ENCODE measurements at regions not wholly inside any gene's neighbourhood (a gene's known extent, or its start where the extent isn't known, plus 50 kb on each side); places are given as distances from the start of the nearest gene placed in this dataset.
"Not testable (repeated sequence)": the region's sequence is repeated elsewhere in the genome, so short reads cannot be mapped to it uniquely, and the experiment has no call there.

DNA sequence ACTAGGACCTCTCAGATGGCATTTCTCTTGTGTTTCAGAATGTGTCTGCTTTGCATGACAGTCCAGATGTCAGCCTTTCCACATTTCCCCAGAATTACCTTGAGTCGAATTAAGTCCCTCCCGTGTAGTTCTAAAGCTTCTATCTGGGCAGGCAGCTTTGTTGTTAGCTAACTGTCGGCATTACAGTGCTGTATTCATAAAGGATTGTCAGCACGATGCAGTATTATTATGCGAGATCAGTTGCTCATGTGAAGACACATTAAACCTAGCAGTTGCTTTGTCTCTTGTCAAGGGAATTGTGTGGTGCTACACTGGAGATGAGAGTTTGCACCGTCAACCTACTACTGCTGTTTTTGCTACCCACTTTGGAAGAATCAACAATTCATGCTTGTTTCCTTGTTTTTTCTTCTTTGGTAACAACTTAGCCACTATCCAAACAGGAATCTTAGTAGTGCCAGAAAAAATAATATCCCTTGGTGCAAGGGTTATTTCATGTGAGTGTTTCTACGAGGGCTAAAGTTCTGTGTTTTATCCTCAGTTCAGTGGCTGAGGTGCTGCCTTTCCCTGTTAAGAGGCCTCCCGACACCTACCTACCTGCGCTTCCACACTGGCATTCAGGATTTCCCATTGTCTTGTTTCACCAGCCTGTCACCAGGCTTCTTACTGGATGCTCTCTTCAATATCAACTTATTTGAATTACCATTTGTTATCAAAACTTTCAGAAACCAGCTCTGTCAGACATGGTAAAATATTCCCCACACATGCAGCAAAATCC lies 297.9 kb upstream of the G2E3 start:
- no peak for DNase-seq (ENCODE audit: low read depth in 2 of 2)

DNA sequence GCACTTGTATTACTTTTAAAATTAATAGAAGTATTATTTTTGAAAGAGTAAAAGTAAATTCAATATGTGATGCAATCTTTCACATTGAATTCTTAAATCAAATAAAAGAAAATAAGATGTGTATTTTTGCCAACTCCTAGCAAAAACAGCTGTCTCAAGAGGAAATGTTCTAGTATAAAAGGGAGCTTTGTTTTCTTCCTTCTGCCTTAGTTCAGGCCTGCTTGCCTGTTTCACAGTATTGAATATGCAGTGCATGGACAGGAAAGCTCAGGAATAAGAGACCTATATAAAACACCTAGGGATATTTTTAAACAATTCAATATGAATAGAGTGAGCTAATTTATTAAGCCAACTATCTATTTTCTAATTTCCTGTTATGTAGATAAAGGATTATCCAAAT lies 294.8 kb upstream of the G2E3 start:
- DNase-seq (ENCODE audit: low read depth in 2 of 2): no peak

DNA sequence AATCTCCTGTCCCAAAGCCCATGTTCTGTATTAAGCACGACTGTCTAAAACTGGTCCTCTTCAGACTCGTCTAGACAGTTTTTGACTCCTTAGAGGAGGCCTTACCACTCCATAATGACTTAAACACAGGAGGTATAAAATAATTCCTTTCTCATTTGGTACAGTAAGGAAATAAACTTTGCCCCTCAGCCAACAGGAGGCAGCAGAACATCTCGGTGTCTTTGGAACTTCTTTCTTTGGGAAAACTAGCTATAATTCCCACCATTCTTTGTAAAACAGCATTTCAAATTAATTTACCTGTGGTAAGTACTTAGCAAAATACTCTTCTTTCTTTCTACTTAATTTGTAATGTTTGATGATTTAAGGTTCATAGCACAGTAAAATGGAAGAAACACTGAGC lies 292.7 kb upstream of the G2E3 start:
- DNase-seq (ENCODE audit: low read depth in 2 of 2): no peak

DNA sequence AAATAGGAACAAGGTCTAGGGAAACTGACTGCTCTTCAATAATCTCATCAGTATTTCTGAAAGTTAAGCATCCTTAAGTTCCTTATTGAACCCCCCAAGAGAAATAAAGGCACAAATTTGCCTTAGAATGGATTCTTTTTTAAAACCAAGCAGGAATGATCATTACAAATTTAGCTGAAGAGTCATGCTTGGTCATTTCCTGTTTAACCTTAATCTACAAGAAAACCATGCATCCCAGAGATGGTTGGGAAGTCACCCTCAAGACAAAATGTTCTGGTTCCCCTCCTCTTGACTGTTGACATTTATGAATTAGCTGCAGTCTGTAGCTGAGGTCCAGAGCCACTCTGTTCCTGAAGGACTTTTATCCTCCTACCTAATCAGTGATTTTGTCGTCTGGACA lies 291.8 kb upstream of the G2E3 start:
- no peak for DNase-seq (ENCODE audit: low read depth in 2 of 2)

DNA sequence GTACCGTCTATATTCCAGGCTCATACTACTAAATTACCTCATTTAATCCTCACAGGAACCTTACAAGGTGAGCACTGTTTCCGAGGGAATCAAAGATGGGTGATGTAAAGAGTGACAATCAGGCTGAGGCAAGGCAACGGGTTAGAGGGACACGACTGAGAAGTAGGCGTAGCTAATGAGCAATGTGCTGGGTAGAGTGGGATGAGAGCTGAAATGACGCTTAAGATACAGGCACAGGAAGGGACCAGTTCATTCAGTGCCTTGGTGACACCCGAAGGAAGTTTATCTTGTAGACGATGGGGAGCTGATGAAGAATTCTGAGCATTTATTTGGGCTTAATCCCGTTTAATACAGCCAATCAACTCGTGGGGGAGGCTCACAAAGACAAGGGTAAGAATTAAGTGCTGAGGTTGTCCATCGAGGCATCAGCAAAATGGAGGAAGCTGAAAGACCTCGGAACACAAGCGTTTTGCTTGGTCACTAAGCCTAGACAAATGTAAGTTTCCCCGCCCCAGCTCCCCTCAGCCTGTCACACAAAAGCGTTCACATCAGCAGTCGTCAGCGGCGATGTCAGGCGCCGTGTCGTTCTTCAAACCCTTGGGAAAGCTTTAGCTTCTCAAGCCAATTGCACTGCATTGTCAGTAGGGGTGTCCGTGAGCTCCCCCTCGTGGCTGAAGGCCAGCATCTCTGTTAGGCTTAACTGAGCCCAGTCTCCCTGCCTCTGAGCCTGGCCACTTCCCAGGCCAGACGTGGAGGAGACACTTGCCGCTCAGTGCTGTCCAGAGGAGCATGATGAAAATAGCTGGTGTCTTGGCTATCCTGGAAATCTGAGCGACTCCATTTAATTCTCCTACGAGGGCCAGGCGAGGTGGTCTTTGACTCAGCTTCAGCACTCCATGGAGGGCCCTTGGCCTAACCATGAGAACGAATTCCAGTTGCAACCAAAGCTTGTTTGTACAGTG lies 288.5 kb upstream of the G2E3 start:
- peak; percentile 13 to 66 for DNase-seq (ENCODE audit: low read depth in 2 of 2)

DNA sequence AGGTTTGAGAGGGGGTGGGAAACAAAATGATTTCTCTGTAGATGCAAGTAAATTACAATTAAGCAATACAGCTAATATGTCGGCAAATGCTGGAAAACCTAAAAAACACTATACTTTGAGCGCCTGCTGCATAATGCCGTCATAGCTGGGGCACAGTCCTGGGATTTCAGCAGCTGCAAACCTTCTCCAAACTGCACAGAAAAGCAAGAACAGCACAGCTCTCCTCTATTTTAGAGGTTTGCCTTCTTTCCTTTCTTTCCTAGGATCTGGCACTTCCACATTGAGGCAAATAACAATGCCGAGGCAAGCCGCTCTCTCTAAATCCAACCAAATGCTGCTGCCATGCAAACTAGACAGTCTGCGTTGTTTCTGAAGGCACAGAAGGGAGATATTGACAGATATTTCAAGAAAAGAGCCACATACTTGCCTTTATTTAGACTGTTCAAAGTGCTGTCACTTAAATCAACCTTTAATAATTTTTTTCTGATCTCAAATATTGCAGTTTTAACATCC lies 287.1 kb upstream of the G2E3 start:
- no peak for DNase-seq (ENCODE audit: low read depth in 2 of 2)

DNA sequence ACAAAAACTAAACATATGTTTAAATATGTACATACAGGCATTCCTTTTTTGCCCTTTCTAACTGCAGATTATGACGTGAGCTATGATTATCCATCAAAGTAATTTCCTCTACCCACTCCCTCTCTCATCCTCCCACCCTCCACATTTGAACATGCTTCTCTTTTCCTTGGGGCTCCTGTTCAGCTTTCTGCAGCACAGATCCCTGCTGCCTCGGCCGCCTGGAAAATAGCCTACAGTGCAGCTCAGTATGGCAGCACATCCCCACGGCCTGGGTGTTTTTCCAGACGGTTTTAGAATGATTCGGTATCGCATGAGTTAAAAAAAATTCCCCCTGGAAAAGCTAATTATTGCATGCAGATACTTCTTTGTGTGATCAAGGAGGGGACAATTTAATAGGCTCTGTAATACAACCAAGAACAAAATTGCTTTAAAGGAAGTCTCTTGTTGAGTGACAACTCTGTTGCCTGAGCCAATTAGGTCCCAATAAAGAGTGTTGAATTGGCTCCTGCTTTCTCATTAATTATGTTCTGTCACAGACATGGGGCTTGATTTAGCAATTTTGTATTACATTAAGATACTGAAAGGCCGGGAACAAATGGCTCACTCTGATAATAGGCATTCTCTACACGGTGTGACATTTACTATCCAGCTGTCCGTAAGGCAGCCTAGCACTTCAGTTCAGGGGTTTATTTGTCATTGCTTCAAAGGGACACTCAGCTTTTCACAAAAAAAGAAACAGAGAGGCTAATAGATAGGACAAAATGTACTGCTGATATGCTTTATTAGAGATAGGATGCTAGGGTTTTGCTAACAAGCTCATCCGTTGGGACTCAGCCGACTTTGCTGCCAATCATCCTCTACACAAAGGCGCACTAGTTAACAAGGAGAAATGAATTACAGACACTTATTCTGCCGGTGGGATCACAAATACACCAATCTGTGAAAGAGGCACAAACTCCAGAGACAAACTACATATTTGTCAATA lies 285.8 kb upstream of the G2E3 start:
- no peak for DNase-seq (ENCODE audit: low read depth in 2 of 2)

DNA sequence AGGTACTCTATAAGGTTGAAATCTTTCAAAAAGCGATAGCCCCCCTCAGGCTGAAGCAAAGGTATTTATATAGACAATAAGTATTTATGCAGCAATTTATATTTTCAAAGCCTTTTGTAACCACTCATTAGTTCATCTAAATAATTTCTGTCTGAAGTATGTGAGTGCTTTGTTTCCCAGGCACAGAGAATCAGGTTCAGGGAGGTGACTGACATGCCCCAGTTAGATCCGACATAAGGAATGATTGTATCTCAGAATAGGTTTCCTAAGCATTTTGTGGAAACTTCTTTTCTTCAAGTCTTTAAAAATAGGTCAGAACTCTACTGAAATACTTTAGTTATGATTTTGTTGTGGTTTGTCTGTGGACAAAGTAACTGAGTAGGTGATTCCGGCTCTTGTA lies 283.4 kb upstream of the G2E3 start:
- DNase-seq (ENCODE audit: low read depth in 2 of 2): no peak

DNA sequence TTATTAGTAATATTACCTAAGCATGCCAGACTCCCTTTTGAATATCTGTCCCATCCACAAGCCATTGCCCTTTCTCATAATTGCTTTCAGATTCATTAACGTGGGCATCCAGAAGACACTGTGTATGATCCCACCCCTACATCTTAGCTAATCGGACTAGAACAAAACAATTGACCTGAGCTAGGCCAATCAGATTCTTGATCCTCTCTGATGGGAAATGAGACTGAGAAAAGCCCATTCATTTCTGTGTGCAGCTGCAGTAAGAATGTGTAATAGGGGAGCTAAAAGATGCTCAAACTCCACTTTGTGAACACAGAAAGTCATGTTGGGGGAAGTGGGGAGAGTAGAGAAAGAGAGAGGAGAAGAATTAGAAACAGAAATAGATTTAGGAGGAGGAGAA lies 281.7 kb upstream of the G2E3 start:
- DNase-seq (ENCODE audit: low read depth in 2 of 2): no peak

DNA sequence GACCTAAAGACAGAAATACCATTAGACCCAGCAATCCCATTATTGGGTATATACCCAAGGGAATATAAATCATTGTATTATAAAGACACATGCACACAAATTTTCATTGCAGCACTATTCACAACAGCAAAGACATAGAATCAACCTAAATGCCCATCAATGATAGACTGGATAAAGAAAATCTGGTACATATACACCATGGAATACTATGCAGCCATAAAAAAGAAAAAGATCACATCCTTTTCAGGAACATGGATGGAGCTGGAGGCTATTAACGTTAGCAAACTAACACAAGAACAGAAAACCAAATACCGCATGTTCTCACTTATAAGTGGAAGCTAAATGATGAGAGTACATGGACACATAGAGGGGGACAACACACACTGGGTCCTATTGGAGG lies 280.1 kb upstream of the G2E3 start:
- not testable (repeated sequence) for DNase-seq (ENCODE audit: low read depth in 2 of 2)

DNA sequence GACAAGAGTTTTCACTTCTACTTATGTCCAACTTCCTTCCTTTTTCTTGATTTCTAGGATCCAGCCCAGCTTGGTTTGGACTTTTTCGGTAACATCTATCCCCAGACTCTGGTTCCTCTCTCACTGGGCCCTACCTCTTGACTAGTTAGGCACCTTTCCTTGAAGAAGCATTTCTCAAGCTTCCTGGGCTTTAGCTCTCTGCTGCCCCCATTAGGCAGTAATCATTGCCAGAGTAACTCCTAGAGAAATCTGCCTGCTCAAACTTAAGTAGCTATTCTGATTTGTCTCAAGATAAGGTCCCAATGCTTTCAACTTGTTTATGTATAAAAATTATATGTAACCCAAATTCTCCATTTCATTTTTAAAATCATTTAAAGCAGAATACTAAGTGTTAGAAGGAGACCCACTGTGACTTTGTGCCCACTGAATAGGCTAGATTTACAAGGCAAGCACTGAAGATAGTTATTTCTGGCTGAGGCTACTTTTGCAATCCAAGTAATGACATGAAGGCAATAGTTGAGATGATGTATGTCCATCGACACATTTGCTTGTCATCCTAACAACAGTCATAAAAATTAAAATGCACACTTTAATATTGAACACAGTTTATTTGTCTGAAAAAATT lies 275.0 kb upstream of the G2E3 start:
- DNase-seq (ENCODE audit: low read depth in 2 of 2): peak; percentile 3 to 6

DNA sequence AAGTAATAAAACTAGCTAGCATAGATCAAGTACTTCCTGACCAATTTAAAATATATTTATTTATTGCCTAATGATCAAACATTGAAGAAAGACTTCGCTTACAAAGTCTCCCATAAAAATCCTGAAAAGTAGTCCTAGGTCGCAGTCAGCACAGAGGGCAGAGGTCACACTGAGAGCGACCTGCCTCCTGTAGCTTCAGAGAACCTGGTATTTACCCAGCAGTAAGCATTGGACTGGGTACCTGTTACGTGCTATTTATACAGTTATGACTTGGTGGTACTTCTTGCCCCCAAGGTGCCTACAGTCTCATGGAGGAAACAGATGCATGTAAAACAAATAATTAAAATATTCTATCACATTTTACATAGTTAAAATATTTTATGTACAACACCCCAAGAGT lies 274.1 kb upstream of the G2E3 start:
- no peak for DNase-seq (ENCODE audit: low read depth in 2 of 2)

DNA sequence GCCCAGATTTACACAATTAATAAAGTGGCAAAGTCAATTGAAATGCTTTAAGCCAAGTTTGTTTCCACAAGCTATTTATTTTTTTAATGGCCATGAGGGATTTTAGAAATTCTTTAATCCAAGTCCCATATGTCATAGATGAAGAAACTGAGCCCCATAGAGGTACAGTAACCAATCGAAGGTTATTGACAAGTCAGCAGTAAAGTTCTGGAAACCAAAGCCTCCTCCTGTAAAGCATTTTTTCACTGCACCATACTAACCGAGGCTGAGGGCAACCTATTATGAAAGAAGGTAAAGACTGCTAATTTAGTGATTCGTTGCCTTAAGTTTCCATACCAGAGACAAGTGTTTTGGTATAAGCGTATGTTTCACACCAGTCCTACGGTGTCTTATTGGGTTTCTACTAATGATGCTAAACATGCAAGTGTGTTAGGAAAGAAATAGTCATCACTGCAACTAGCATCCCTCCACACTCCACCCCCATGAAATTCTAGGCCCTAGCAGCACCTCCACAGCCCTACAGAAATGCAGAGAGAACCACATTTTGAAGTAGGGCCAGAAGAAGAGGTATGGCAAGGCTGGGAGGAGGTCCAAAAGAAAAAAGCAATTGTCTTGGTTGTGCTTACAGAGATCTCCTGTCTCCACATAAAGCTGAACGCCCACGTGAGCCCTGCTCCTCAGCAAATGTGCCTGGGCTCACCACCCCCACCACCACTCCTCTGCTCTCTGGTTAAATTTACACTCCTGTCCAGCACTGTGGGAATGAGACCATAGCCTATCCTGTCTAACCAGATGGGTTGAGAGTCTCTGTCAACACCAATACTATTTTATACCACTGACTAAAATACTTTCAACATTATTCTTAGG lies 271.1 kb upstream of the G2E3 start:
- no peak for DNase-seq (ENCODE audit: low read depth in 2 of 2)

DNA sequence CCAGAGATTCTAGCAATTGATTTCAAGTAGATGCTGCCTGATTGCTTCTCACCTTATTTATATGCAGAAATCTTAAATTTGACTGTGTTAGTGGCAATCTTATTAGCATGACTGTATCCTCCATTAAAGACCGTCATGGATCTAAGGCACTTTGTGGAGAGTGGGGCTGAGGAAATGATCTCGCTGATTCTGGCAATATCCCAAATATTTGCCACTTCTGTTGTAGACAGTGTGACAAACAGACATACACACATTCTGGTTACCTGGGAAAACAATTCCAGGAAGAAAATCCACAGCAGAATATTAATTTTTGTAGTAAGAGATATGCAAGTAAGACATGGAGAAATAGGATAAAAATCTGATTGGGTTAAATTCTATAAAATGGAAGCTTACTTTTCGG lies 269.0 kb upstream of the G2E3 start:
- DNase-seq (ENCODE audit: low read depth in 2 of 2): no peak

DNA sequence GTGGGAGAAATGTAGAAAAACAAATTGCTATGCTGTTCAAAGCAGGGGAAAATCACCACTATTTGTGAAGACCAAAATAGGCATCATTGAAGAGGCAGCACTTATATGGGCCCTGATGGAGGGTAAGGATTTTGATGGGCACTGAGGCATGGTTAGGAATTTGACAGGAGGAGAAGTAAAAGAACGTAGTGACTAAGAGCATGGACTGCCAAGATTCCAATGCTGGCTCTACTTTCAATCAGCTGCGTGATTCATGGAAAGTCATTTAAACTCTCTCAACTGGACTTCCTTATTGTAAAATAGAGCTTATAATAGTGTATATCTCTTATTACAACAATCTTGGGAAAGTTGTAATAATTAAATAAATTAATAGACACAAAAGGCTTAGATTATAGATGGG lies 267.7 kb upstream of the G2E3 start:
- no peak for DNase-seq (ENCODE audit: low read depth in 2 of 2)

DNA sequence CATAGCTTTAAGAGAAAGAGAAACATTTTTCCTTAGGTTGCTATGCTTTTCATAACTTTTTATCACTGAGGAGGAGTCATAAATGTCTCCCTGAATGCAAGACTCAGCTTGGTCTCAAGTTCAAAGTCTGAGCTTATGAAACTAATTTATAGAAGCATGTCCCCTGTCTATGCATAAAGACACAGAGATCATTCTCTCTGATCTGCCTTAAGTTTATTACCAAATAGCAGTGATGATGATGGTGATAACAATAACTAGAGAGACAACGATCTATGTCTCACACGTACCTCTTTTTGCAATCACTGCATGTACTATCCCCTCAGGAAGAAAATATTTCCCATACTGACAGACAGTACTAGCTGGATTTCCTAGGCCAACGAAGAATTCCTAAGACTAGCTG lies 266.4 kb upstream of the G2E3 start:
- no peak for DNase-seq (ENCODE audit: low read depth in 2 of 2)

DNA sequence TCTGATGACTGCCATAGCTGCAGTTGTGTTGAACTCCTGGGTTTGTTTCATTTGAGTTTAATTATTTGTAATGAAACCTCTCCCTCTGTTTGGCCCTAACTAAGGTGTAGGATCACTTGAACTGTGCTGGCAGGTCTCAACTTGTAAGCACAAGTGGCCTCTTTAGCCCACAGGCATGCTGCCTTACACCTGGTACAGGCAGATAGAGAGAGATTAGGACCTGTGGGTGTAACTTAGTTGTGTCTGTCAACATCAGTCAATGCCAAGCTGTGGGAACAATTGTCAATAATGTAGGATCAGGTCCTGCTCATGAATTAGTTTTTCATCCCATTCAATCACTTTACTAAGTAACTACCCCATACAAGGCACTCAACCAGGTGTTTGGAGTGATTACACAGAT lies 263.0 kb upstream of the G2E3 start:
- DNase-seq (ENCODE audit: low read depth in 2 of 2): no peak

DNA sequence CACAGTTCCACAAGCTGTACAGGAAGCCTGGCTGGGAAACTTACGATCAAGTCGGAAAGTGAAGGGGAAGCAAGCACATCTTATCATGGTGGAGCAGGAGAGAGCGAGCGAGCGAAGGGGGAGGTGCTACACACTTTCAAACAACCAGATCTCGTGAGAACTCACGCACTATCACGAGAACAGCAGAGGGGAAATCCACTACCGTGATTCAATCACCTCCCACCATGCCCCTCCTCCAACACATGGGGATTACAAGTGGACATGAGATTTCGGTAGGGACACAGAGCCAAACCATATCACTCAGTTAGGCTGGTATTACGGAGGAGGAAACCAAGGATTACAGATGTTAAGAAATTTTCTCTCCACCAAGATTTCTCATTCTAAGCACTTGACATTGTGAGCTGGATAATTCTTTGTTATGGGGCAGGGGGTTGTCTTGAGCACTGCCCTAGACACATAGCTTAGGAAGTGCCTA lies 262.0 kb upstream of the G2E3 start:
- DNase-seq (ENCODE audit: low read depth in 2 of 2): no peak

DNA sequence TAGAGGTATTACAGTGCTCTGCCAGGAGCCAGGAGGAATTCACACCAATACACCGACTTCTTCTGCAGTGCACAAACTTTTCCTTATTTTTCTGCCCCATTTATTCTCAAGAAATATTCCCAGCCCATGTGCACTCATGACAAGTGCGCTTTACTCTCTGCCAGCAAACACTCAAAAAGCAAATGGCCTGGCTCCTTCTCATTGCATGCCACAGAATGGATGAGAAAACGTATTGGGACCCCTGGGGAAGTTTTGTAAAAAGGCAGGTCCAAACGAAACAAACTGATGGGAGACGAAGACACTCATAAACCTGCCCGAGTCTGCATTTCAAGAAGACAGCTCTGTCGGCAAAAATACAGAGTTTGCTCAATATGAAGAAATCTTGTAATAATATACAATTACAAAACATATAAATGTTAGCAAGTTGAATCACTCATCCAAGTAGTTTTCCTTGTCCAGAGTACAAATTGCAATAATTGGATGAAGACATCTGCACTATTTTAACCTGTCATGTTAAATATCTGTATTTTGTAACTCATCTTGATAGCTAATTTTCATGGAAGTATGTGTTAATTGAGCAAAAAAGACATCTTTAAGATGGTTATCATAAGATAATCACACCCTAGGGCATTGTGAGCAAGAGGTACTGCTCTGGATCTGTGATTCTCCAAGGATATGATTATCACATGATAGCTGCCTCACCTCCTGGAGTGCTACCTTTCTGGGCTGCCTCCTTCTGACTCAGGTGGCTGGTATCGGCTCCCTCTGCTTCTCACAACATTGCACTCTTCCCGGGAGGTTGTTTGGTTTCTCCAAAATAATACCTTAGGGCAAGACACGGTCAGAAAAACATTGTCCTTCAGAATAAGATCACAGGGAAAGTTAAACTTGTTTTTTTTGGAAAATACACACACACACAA lies 260.8 kb upstream of the G2E3 start:
- DNase-seq (ENCODE audit: low read depth in 2 of 2): no peak
